GM21390 (cell line): ENCODE measurements at regions not wholly inside any gene's neighbourhood (a gene's known extent, or its start where the extent isn't known, plus 50 kb on each side); places are given as distances from the start of the nearest gene placed in this dataset.

Source experiments
- ATAC-seq: cut with Tn5 transposase; IDR thresholded peaks from one replicate; pipeline ENCODE4 v1.9.1; 2021; ENCODE audit not compliant: unreplicated experiment

GRCh38 chr4:160161026-160161425 is 1058.1 kb downstream of the RAPGEF2 start:
- no peak for ATAC-seq

- ATAC-seq: no peak
Measured at GRCh38 chr4:160175064-160175643, 1072.3 kb downstream of the RAPGEF2 start.

- ATAC-seq: no peak
Measured at GRCh38 chr4:160180211-160180610, 1077.3 kb downstream of the RAPGEF2 start.

GRCh38 chr4:160182727-160183126 is 1079.8 kb downstream of the RAPGEF2 start:
- no peak for ATAC-seq

GRCh38 chr4:160184884-160185283 is 1082.0 kb downstream of the RAPGEF2 start:
- ATAC-seq: no peak

GRCh38 chr4:160193787-160194186 is 1090.9 kb downstream of the RAPGEF2 start:
- ATAC-seq: no peak

GRCh38 chr4:160194716-160195115 is 1091.8 kb downstream of the RAPGEF2 start:
- ATAC-seq: no peak

- ATAC-seq: peak; percentile 54
Measured at GRCh38 chr4:160202802-160203201, 1099.9 kb downstream of the RAPGEF2 start.

GRCh38 chr4:160212078-160212477 is 1109.2 kb downstream of the RAPGEF2 start:
- no peak for ATAC-seq

- no peak for ATAC-seq
Measured at GRCh38 chr4:160213366-160213765, 1110.5 kb downstream of the RAPGEF2 start.

GRCh38 chr4:160217352-160217751 is 1114.5 kb downstream of the RAPGEF2 start:
- no peak for ATAC-seq

- no peak for ATAC-seq
Measured at GRCh38 chr4:160224049-160224448, 1121.2 kb downstream of the RAPGEF2 start.

GRCh38 chr4:160233141-160233540 is 1130.3 kb downstream of the RAPGEF2 start:
- ATAC-seq: no peak

- ATAC-seq: no peak
Measured at GRCh38 chr4:160235285-160235684, 1132.4 kb downstream of the RAPGEF2 start.

- no peak for ATAC-seq
Measured at GRCh38 chr4:160235771-160236170, 1132.9 kb downstream of the RAPGEF2 start.

GRCh38 chr4:160238790-160239189 is 1135.9 kb downstream of the RAPGEF2 start:
- ATAC-seq: no peak

- ATAC-seq: no peak
Measured at GRCh38 chr4:160247091-160247656, 1144.3 kb downstream of the RAPGEF2 start.

GRCh38 chr4:160251522-160252170 is 1148.8 kb downstream of the RAPGEF2 start:
- no peak for ATAC-seq

- no peak for ATAC-seq
Measured at GRCh38 chr4:160257318-160257717, 1154.4 kb downstream of the RAPGEF2 start.

- ATAC-seq: no peak
Measured at GRCh38 chr4:160265014-160265413, 1162.1 kb downstream of the RAPGEF2 start.

GRCh38 chr4:160265836-160266235 is 1163.0 kb downstream of the RAPGEF2 start:
- ATAC-seq: no peak

GRCh38 chr4:160276785-160277325 is 1174.0 kb downstream of the RAPGEF2 start:
- ATAC-seq: no peak
